Hepatocyte (in vitro differentiated cells): ENCODE measurements at regions not wholly inside any gene's neighbourhood (a gene's known extent, or its start where the extent isn't known, plus 50 kb on each side); places are given as distances from the start of the nearest gene placed in this dataset.

Experiments used
- DNase-seq: peaks from one replicate; pipeline ENCODE4 v3.0.0-alpha.2; 2016; ENCODE audit warnings: low spot score
- H2AFZ ChIP-seq: fragments of 200-600 bp; sonication (generic); 2 replicates; pipeline ENCODE4 v1.6.0; 2016; ENCODE audit warnings: antibody characterized with exemption, mild to moderate bottlenecking
- H3K27ac ChIP-seq: fragments of 200-600 bp; sonication (generic); 2 replicates; pipeline ENCODE4 v1.5.1; 2016; ENCODE audit warnings: mild to moderate bottlenecking
- H3K27me3 ChIP-seq: fragments of 200-600 bp; sonication (generic); 2 replicates; pipeline ENCODE4 v1.6.1; 2016
- H3K36me3 ChIP-seq: fragments of 200-600 bp; sonication (generic); replicated peaks from 2 replicates; pipeline ENCODE4 v1.5.1; 2016; ENCODE audit warnings: low read depth; ENCODE audit not compliant: insufficient read depth
- H3K4me1 ChIP-seq: fragments of 200-600 bp; sonication (generic); 2 replicates; pipeline ENCODE4 v1.5.1; 2016; ENCODE audit warnings: mild to moderate bottlenecking, moderate library complexity; ENCODE audit not compliant: insufficient read depth
- H3K4me2 ChIP-seq: fragments of 200-600 bp; sonication (generic); 2 replicates; pipeline ENCODE4 v1.6.0; 2016
- H3K4me3 ChIP-seq: fragments of 200-600 bp; sonication (generic); 2 replicates; pipeline ENCODE4 v1.5.1; 2016; ENCODE audit warnings: mild to moderate bottlenecking
- H3K79me2 ChIP-seq: fragments of 200-600 bp; sonication (generic); 2 replicates; pipeline ENCODE4 v1.6.0; 2017; ENCODE audit warnings: mild to moderate bottlenecking
- H3K9me2 ChIP-seq: fragments of 200-600 bp; sonication (generic); replicated peaks from 2 replicates; pipeline ENCODE4 v1.6.0; 2017; ENCODE audit warnings: mild to moderate bottlenecking; ENCODE audit not compliant: insufficient read depth
- H3K9me3 ChIP-seq: fragments of 200-600 bp; sonication (generic); 2 replicates; pipeline ENCODE4 v1.5.1; 2016; ENCODE audit warnings: low read depth, mild to moderate bottlenecking
- H4K20me1 ChIP-seq: fragments of 200-600 bp; sonication (generic); 2 replicates; pipeline ENCODE4 v1.6.0; 2016; ENCODE audit warnings: mild to moderate bottlenecking; ENCODE audit not compliant: insufficient read depth, poor library complexity, severe bottlenecking
- CTCF ChIP-seq: fragments of 200-600 bp; sonication (generic); IDR thresholded peaks from 2 replicates; pipeline ENCODE4 v1.5.1; 2016; ENCODE audit warnings: antibody characterized with exemption, mild to moderate bottlenecking; ENCODE audit not compliant: poor library complexity
- EZH2 ChIP-seq: fragments of 200-600 bp; sonication (generic); IDR thresholded peaks from 2 replicates; pipeline ENCODE4 v1.6.1; 2016; ENCODE audit warnings: antibody characterized with exemption, mild to moderate bottlenecking, borderline replicate concordance
- EZH2phosphoT487 ChIP-seq: fragments of 200-600 bp; sonication (generic); IDR thresholded peaks from one replicate; pipeline ENCODE4 v1.6.1; 2018; ENCODE audit warnings: antibody characterized with exemption, mild to moderate bottlenecking, low read depth, moderate library complexity; ENCODE audit not compliant: unreplicated experiment, severe bottlenecking
- WGBS: methylation state at CpG from one replicate; pipeline ENCODE4 v1.1.6; 2016; ENCODE audit warnings: low lambda C conversion rate; ENCODE audit errors: missing lambda C conversion rate; 5-methylcytosine and 5-hydroxymethylcytosine counted together

GRCh38 chr11:96752221-96752620 lies 362.4 kb downstream of the JRKL start:
- WGBS, result 83% methylated on average over 2 of the region's 2 CpGs

GRCh38 chr11:96753997-96754396 lies 364.2 kb downstream of the JRKL start:
- H3K4me3 ChIP-seq, result no peak overlapping the region
- H3K4me1 ChIP-seq, result peaks cover under 1% of the 10 kb centered on the region
- H2AFZ ChIP-seq, result no peak overlapping the region
- no peaks in the 10 kb centered on the region for H3K9me2 ChIP-seq
- no peaks in the 10 kb centered on the region for H3K9me3 ChIP-seq
- no peak overlapping the region for H3K4me2 ChIP-seq
- no peaks in the 10 kb centered on the region for H3K79me2 ChIP-seq
- H4K20me1 ChIP-seq, result no peaks in the 10 kb centered on the region
- 67% methylated on average over 2 of the region's 2 CpGs for WGBS
- no peak for DNase-seq
- no peaks in the 10 kb centered on the region for H3K27me3 ChIP-seq
- no peak overlapping the region for H3K27ac ChIP-seq
- TF ChIP-seq EZH2phosphoT487 (no peak), CTCF (no peak), EZH2 (no peak)
- H3K36me3 ChIP-seq, result no peaks in the 10 kb centered on the region

More at GRCh38 chr11:96752221-96752620, 362.4 kb downstream of the JRKL start:
- no peak overlapping the region for H3K4me2 ChIP-seq
- no peaks in the 10 kb centered on the region for H3K79me2 ChIP-seq
- H3K9me3 ChIP-seq, result no peaks in the 10 kb centered on the region
- no peaks in the 10 kb centered on the region for H3K9me2 ChIP-seq
- no peak for DNase-seq
- no peaks in the 10 kb centered on the region for H4K20me1 ChIP-seq
- no peaks in the 10 kb centered on the region for H3K36me3 ChIP-seq
- peaks cover 6% of the 10 kb centered on the region for H3K4me1 ChIP-seq
- H2AFZ ChIP-seq, result no peak overlapping the region
- TF ChIP-seq EZH2phosphoT487 (no peak), CTCF (no peak), EZH2 (no peak)
- H3K4me3 ChIP-seq, result no peak overlapping the region
- no peak overlapping the region for H3K27ac ChIP-seq
- H3K27me3 ChIP-seq, result no peaks in the 10 kb centered on the region

- 82% methylated on average over 2 of the region's 2 CpGs for WGBS
- no peak for DNase-seq
- TF ChIP-seq EZH2phosphoT487 (no peak), EZH2 (no peak), CTCF (no peak)
Observed at GRCh38 chr11:96755209-96755608, 365.4 kb downstream of the JRKL start.

GRCh38 chr11:96755752-96756151 lies 365.9 kb downstream of the JRKL start:
- no peak for DNase-seq
- 96% methylated on average over 8 of the region's 8 CpGs for WGBS
- H3K79me2 ChIP-seq, result no peaks in the 10 kb centered on the region

More at GRCh38 chr11:96755209-96755608, 365.4 kb downstream of the JRKL start:
- Histone ChIP-seq H3K36me3 (no peaks in the 10 kb centered on the region), H3K79me2 (no peaks in the 10 kb centered on the region), H3K27ac (no peak overlapping the region), H3K4me1 (no peaks in the 10 kb centered on the region), H4K20me1 (no peaks in the 10 kb centered on the region), H3K27me3 (no peaks in the 10 kb centered on the region), H3K9me2 (no peaks in the 10 kb centered on the region), H3K4me2 (no peak overlapping the region), H3K9me3 (no peaks in the 10 kb centered on the region), H3K4me3 (no peak overlapping the region), H2AFZ (no peak overlapping the region)

More at GRCh38 chr11:96755752-96756151, 365.9 kb downstream of the JRKL start:
- no peaks in the 10 kb centered on the region for H4K20me1 ChIP-seq
- TF ChIP-seq CTCF (no peak), EZH2phosphoT487 (no peak), EZH2 (no peak)
- no peak overlapping the region for H3K4me3 ChIP-seq
- no peaks in the 10 kb centered on the region for H3K9me2 ChIP-seq
- H3K27me3 ChIP-seq, result no peaks in the 10 kb centered on the region
- no peak overlapping the region for H2AFZ ChIP-seq
- H3K4me2 ChIP-seq, result no peak overlapping the region
- H3K27ac ChIP-seq, result no peak overlapping the region
- H3K36me3 ChIP-seq, result no peaks in the 10 kb centered on the region
- H3K4me1 ChIP-seq, result no peaks in the 10 kb centered on the region
- H3K9me3 ChIP-seq, result no peaks in the 10 kb centered on the region
